GM23338 (cell line): ENCODE measurements at regions not wholly inside any gene's neighbourhood (a gene's known extent, or its start where the extent isn't known, plus 50 kb on each side); places are given as distances from the start of the nearest gene placed in this dataset.

Experiments used
- ATAC-seq: fragments of 200-7000 bp; cut with Tn5 transposase; 3 replicates; pipeline ENCODE4 v1.9.1; 2020
- DNase-seq: peaks from one replicate; pipeline ENCODE4 v3.0.0-alpha.2; 2015; ENCODE audit warnings: low spot score
- H2AFZ ChIP-seq: fragments of 200-600 bp; sonication (generic); 2 replicates; pipeline ENCODE4 v1.8.0; 2016; ENCODE audit warnings: antibody characterized with exemption, mild to moderate bottlenecking, moderate library complexity
- H3F3A ChIP-seq: fragments of 200-600 bp; sonication (generic); replicated peaks from 2 replicates; pipeline ENCODE4 v1.8.0; 2017; ENCODE audit warnings: antibody characterized with exemption, mixed run types, low read depth
- H3K27ac ChIP-seq: fragments of 200-600 bp; sonication (generic); 2 replicates; pipeline ENCODE4 v1.6.1; 2016; ENCODE audit warnings: low read depth
- H3K27me3 ChIP-seq: fragments of 200-600 bp; sonication (generic); 2 replicates; pipeline ENCODE4 v1.8.0; 2016; ENCODE audit warnings: mild to moderate bottlenecking, mixed run types, moderate library complexity; ENCODE audit not compliant: insufficient read depth
- H3K36me3 ChIP-seq: fragments of 200-600 bp; sonication (generic); 2 replicates; pipeline ENCODE4 v1.8.0; 2016; ENCODE audit warnings: mild to moderate bottlenecking; ENCODE audit not compliant: insufficient read depth
- H3K4me1 ChIP-seq: fragments of 200-600 bp; sonication (generic); 2 replicates; pipeline ENCODE4 v1.8.0; 2016; ENCODE audit warnings: mild to moderate bottlenecking, moderate library complexity; ENCODE audit not compliant: insufficient read depth
- H3K4me2 ChIP-seq: fragments of 200-600 bp; sonication (generic); 2 replicates; pipeline ENCODE4 v1.7.1; 2017; ENCODE audit warnings: mixed run types
- H3K4me3 ChIP-seq: fragments of 200-600 bp; sonication (generic); 2 replicates; pipeline ENCODE4 v1.6.1; 2016; ENCODE audit warnings: mixed run types
- H3K79me2 ChIP-seq: fragments of 200-600 bp; sonication (generic); replicated peaks from 2 replicates; pipeline ENCODE4 v1.8.0; 2017; ENCODE audit warnings: mild to moderate bottlenecking; ENCODE audit not compliant: insufficient read depth
- H3K9me2 ChIP-seq: fragments of 200-600 bp; sonication (generic); 2 replicates; pipeline ENCODE4 v1.8.0; 2017; ENCODE audit not compliant: insufficient read depth
- H4K20me1 ChIP-seq: fragments of 200-600 bp; sonication (generic); replicated peaks from 2 replicates; pipeline ENCODE4 v1.8.0; 2017; ENCODE audit warnings: mild to moderate bottlenecking; ENCODE audit not compliant: insufficient read depth
- H3K27ac Mint-ChIP-seq: 2 replicates; pipeline ENCODE4 v1.8.0; 2020; ENCODE audit warnings: inconsistent platforms, mild to moderate bottlenecking, moderate library complexity, mixed read lengths
- H3K27me3 Mint-ChIP-seq: 3 replicates; pipeline ENCODE4 v1.8.0; 2022; ENCODE audit warnings: low read depth, mild to moderate bottlenecking, moderate library complexity, mixed read lengths, inconsistent platforms; ENCODE audit not compliant: insufficient read depth, poor library complexity
- H3K36me3 Mint-ChIP-seq: 3 replicates; pipeline ENCODE4 v1.8.0; 2021; ENCODE audit warnings: low read depth, mild to moderate bottlenecking, inconsistent platforms, moderate library complexity, mixed read lengths
- H3K4me1 Mint-ChIP-seq: 3 replicates; pipeline ENCODE4 v1.8.0; 2020; ENCODE audit warnings: mild to moderate bottlenecking, inconsistent platforms, mixed read lengths
- H3K4me3 Mint-ChIP-seq: 3 replicates; pipeline ENCODE4 v1.8.0; 2021; ENCODE audit warnings: moderate library complexity, mild to moderate bottlenecking, inconsistent platforms, mixed read lengths
- H3K9me3 Mint-ChIP-seq: 3 replicates; pipeline ENCODE4 v1.8.0; 2020; ENCODE audit warnings: moderate library complexity, mild to moderate bottlenecking, inconsistent platforms, mixed read lengths
- CREB1 ChIP-seq: fragments of 250-450 bp; sonication (Bioruptor Pico); IDR thresholded peaks from 2 replicates; pipeline ENCODE4 v1.5.0; 2020; ENCODE audit warnings: low read depth, mild to moderate bottlenecking, moderate library complexity
- ETS1 ChIP-seq: IDR thresholded peaks from 2 replicates; pipeline ENCODE4 v1.6.1; 2016; ENCODE audit warnings: antibody characterized with exemption
- EZH2 ChIP-seq: fragments of 200-600 bp; sonication (generic); IDR thresholded peaks from one replicate; pipeline ENCODE4 v1.8.0; 2017; ENCODE audit warnings: antibody characterized with exemption, mild to moderate bottlenecking, low read depth; ENCODE audit not compliant: unreplicated experiment
- EZH2phosphoT487 ChIP-seq: fragments of 200-600 bp; sonication (generic); IDR thresholded peaks from one replicate; pipeline ENCODE4 v1.8.1; 2018; ENCODE audit warnings: antibody characterized with exemption; ENCODE audit not compliant: unreplicated experiment
- JUNB ChIP-seq: IDR thresholded peaks from one replicate; pipeline ENCODE4 v1.6.1; 2016; ENCODE audit warnings: antibody characterized with exemption; ENCODE audit not compliant: unreplicated experiment
- NANOG ChIP-seq: IDR thresholded peaks from 2 replicates; pipeline ENCODE4 v1.6.1; 2016; ENCODE audit warnings: antibody characterized with exemption, borderline replicate concordance
- POLR2AphosphoS5 ChIP-seq: IDR thresholded peaks from 2 replicates; pipeline ENCODE4 v1.6.1; 2016; ENCODE audit warnings: antibody characterized with exemption, low read depth
- REST ChIP-seq: IDR thresholded peaks from one replicate; pipeline ENCODE4 v1.6.1; 2018; ENCODE audit warnings: antibody characterized with exemption; ENCODE audit not compliant: unreplicated experiment
- STAT1 ChIP-seq: IDR thresholded peaks from one replicate; pipeline ENCODE4 v1.6.1; 2016; ENCODE audit warnings: antibody characterized with exemption; ENCODE audit not compliant: unreplicated experiment
- ZNF114 ChIP-seq: fragments of 250-450 bp; sonication (Bioruptor Pico); IDR thresholded peaks from 2 replicates; pipeline ENCODE4 v1.5.0; 2020; ENCODE audit warnings: mild to moderate bottlenecking, moderate library complexity
- ZNF331 ChIP-seq: fragments of 250-450 bp; sonication (Bioruptor Pico); IDR thresholded peaks from 2 replicates; pipeline ENCODE4 v1.5.0; 2020; ENCODE audit warnings: low read depth, mild to moderate bottlenecking, moderate library complexity
- ZNF462 ChIP-seq: fragments of 250-450 bp; sonication (Bioruptor Pico); IDR thresholded peaks from 2 replicates; pipeline ENCODE4 v1.5.0; 2020; ENCODE audit warnings: mild to moderate bottlenecking, moderate library complexity
- TF ChIP-seq, protein P1 (sequence below), 2 experiments: fragments of 200-600 bp in 1 of 2; sonication (generic) in 1 of 2; conservative IDR thresholded peaks; 2 replicates each; pipeline versions ENCODE4 v1.5.1 to v1.6.1; 2016 to 2017; ENCODE audit warnings: antibody characterized with exemption in 2 of 2, low read depth in 2 of 2, mild to moderate bottlenecking in 2 of 2, moderate library complexity in 1 of 2

DNA sequence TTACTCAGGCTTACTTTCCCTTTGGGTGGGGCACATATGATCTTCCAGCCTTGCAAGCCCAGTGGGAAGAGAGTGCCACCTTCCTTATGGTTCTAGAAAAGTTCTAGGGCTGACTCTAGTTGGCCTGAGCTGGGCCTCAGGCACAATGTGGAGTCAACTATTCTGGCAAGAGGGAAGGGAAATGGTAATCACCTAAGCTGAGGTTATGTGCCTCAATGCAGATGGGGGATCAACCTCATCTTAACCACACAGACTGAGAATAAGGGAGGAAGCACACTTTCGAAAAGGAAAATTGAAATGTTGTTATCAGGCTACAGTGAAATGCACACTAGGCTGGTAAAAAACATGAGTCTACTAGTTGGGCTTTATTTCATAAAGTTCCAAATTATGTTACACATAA lies 77.5 kb upstream of the RMST start (continued):
- TF ChIP-seq ZNF331 (CRISPR knock-in tag), result no peak

- no peaks in the 10 kb centered on the region for H3K4me1 Mint-ChIP-seq
- H3K36me3 Mint-ChIP-seq, result no peaks in the 10 kb centered on the region
- Histone ChIP-seq H3F3A (no peaks in the 10 kb centered on the region), H3K79me2 (no peaks in the 10 kb centered on the region), H3K4me2 (no peak overlapping the region), H3K27me3 (no peaks in the 10 kb centered on the region), H3K4me3 (no peak overlapping the region), H3K36me3 (no peaks in the 10 kb centered on the region), H3K9me2 (no peaks in the 10 kb centered on the region), H3K4me1 (no peaks in the 10 kb centered on the region), H4K20me1 (no peaks in the 10 kb centered on the region), H2AFZ (no peak overlapping the region), H3K27ac (no peak overlapping the region)
- no peak for TF ChIP-seq STAT1
- TF ChIP-seq POLR2AphosphoS5, result no peak
- no peak for TF ChIP-seq REST
- TF ChIP-seq ZNF462, result no peak
- TF ChIP-seq ZNF331 (CRISPR knock-in tag), result no peak
- TF ChIP-seq EZH2phosphoT487, result no peak
- no peak for TF ChIP-seq EZH2
- TF ChIP-seq ETS1, result no peak
- TF ChIP-seq, protein P1, sequence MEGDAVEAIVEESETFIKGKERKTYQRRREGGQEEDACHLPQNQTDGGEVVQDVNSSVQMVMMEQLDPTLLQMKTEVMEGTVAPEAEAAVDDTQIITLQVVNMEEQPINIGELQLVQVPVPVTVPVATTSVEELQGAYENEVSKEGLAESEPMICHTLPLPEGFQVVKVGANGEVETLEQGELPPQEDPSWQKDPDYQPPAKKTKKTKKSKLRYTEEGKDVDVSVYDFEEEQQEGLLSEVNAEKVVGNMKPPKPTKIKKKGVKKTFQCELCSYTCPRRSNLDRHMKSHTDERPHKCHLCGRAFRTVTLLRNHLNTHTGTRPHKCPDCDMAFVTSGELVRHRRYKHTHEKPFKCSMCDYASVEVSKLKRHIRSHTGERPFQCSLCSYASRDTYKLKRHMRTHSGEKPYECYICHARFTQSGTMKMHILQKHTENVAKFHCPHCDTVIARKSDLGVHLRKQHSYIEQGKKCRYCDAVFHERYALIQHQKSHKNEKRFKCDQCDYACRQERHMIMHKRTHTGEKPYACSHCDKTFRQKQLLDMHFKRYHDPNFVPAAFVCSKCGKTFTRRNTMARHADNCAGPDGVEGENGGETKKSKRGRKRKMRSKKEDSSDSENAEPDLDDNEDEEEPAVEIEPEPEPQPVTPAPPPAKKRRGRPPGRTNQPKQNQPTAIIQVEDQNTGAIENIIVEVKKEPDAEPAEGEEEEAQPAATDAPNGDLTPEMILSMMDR (conservative IDR thresholded peaks at IDR 0.05; ENCODE audit: low read depth in 2 of 2), result no peak
- TF ChIP-seq JUNB, result no peak
- TF ChIP-seq ZNF114, result no peak
- no peak for TF ChIP-seq CREB1
- no peak for TF ChIP-seq NANOG
- ATAC-seq (no peak), DNase-seq (peak; percentile 2)
- peaks cover 3% of the 10 kb centered on the region for H3K27me3 Mint-ChIP-seq
- peaks cover 2% of the 10 kb centered on the region; the same call in 2 of the 3 replicates for H3K9me3 Mint-ChIP-seq
- no peak overlapping the region for H3K27ac Mint-ChIP-seq
- no peak overlapping the region for H3K4me3 Mint-ChIP-seq
Observed at GRCh38 chr12:97386133-97386581, 76.4 kb upstream of the RMST start.
